Neural cell (in vitro differentiated cells): ENCODE measurements at regions not wholly inside any gene's neighbourhood (a gene's known extent, or its start where the extent isn't known, plus 50 kb on each side); places are given as distances from the start of the nearest gene placed in this dataset.

ENCODE experiments used
- EP300 ChIP-seq: fragments of 450-650 bp; conservative IDR thresholded peaks from 2 replicates; pipeline ENCODE4 v1.6.1; 2014; ENCODE audit warnings: antibody characterized with exemption, mild to moderate bottlenecking, moderate library complexity; ENCODE audit not compliant: poor library complexity, severe bottlenecking
- EZH2 ChIP-seq: fragments of 200-600, 300-800 bp; shearing (Covaris generic), sonication (generic); IDR thresholded peaks from 2 replicates; pipeline ENCODE4 v1.6.1; 2014; ENCODE audit warnings: antibody characterized with exemption, low read length, borderline replicate concordance, mild to moderate bottlenecking; ENCODE audit not compliant: insufficient read depth, poor library complexity, severe bottlenecking
- RAD21 ChIP-seq: fragments of 450-650 bp; conservative IDR thresholded peaks from 2 replicates; pipeline ENCODE4 v1.6.1; 2014; ENCODE audit warnings: antibody characterized with exemption, mild to moderate bottlenecking, moderate library complexity
- TF ChIP-seq, protein P1 (sequence below): fragments of 450-650 bp; IDR thresholded peaks from 2 replicates; pipeline ENCODE4 v1.5.1; 2014; ENCODE audit warnings: antibody characterized with exemption, mild to moderate bottlenecking, moderate library complexity; ENCODE audit not compliant: poor library complexity, severe bottlenecking

GRCh38 chr2:241935774-241936173, 66.2 kb downstream of the RTP5 start:
- TF ChIP-seq RAD21 (no peak), EZH2 (no peak), EP300 (no peak)
- TF ChIP-seq, protein P1, sequence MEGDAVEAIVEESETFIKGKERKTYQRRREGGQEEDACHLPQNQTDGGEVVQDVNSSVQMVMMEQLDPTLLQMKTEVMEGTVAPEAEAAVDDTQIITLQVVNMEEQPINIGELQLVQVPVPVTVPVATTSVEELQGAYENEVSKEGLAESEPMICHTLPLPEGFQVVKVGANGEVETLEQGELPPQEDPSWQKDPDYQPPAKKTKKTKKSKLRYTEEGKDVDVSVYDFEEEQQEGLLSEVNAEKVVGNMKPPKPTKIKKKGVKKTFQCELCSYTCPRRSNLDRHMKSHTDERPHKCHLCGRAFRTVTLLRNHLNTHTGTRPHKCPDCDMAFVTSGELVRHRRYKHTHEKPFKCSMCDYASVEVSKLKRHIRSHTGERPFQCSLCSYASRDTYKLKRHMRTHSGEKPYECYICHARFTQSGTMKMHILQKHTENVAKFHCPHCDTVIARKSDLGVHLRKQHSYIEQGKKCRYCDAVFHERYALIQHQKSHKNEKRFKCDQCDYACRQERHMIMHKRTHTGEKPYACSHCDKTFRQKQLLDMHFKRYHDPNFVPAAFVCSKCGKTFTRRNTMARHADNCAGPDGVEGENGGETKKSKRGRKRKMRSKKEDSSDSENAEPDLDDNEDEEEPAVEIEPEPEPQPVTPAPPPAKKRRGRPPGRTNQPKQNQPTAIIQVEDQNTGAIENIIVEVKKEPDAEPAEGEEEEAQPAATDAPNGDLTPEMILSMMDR, result no peak
